SH-SY5Y (cell line): ENCODE measurements at regions not wholly inside any gene's neighbourhood (a gene's known extent, or its start where the extent isn't known, plus 50 kb on each side); places are given as distances from the start of the nearest gene placed in this dataset.

Source experiments
- GATA2 ChIP-seq: IDR thresholded peaks from 2 replicates; pipeline ENCODE4 v1.6.1; 2011; ENCODE audit warnings: mild to moderate bottlenecking, low read depth, low read length
- GATA3 ChIP-seq: IDR thresholded peaks from 2 replicates; pipeline ENCODE4 v1.6.1; 2011; ENCODE audit warnings: low read depth, mild to moderate bottlenecking, low read length, moderate library complexity

GRCh38 chr16:88303405-88303804, 79.4 kb upstream of the ZNF469 start:
- no peak for TF ChIP-seq GATA2
- no peak for TF ChIP-seq GATA3
